ENCODE measurements at regions not wholly inside any gene's neighbourhood (a gene's known extent, or its start where the extent isn't known, plus 50 kb on each side); places are given as distances from the start of the nearest gene placed in this dataset.

- no peak for DNase-seq
Measured at GRCh38 chr3:30504939-30505338, 101.5 kb upstream of the TGFBR2 start.

GRCh38 chr3:30505866-30506520 is 100.4 kb upstream of the TGFBR2 start:
- no peak for DNase-seq

- no peak for DNase-seq
Measured at GRCh38 chr3:30508339-30508738, 98.1 kb upstream of the TGFBR2 start.

- DNase-seq, result no peak
Measured at GRCh38 chr3:30510596-30510995, 95.8 kb upstream of the TGFBR2 start.

- peak; percentile 2 for DNase-seq
Measured at GRCh38 chr3:30511524-30512251, 94.7 kb upstream of the TGFBR2 start.

GRCh38 chr3:30512576-30512975 is 93.8 kb upstream of the TGFBR2 start:
- no peak for DNase-seq

- DNase-seq, result no peak
Measured at GRCh38 chr3:30513374-30514152, 92.8 kb upstream of the TGFBR2 start.

- no peak for DNase-seq
Measured at GRCh38 chr3:30516238-30516637, 90.2 kb upstream of the TGFBR2 start.

- no peak for DNase-seq
Measured at GRCh38 chr3:30518181-30518864, 88.1 kb upstream of the TGFBR2 start.

- no peak for DNase-seq
Measured at GRCh38 chr3:30518872-30519271, 87.5 kb upstream of the TGFBR2 start.

GRCh38 chr3:30520699-30521098 is 85.7 kb upstream of the TGFBR2 start:
- no peak for DNase-seq

- no peak for DNase-seq
Measured at GRCh38 chr3:30521156-30521715, 85.2 kb upstream of the TGFBR2 start.

- no peak for DNase-seq
Measured at GRCh38 chr3:30522476-30522875, 83.9 kb upstream of the TGFBR2 start.

GRCh38 chr3:30523366-30523765 is 83.0 kb upstream of the TGFBR2 start:
- no peak for DNase-seq

- no peak for DNase-seq
Measured at GRCh38 chr3:30524357-30525040, 81.9 kb upstream of the TGFBR2 start.

- DNase-seq, result no peak
Measured at GRCh38 chr3:30526031-30526430, 80.4 kb upstream of the TGFBR2 start.

- no peak for DNase-seq
Measured at GRCh38 chr3:30527186-30527585, 79.2 kb upstream of the TGFBR2 start.

GRCh38 chr3:30527720-30528119 is 78.7 kb upstream of the TGFBR2 start:
- DNase-seq, result no peak

- no peak for DNase-seq
Measured at GRCh38 chr3:30530084-30530483, 76.3 kb upstream of the TGFBR2 start.

- no peak for DNase-seq
Measured at GRCh38 chr3:30531017-30531570, 75.3 kb upstream of the TGFBR2 start.

- DNase-seq, result no peak
Measured at GRCh38 chr3:30535525-30535924, 70.9 kb upstream of the TGFBR2 start.

- no peak for DNase-seq
Measured at GRCh38 chr3:30538791-30539190, 67.6 kb upstream of the TGFBR2 start.

All from stimulated activated CD4-positive, alpha-beta T cell treated with anti-CD3 and anti-CD28 coated beads, Interleukin-12 subunit alpha, Interleukin-12 subunit beta, amount 100 ng/mL, for 4 hours (primary cell).